ENCODE measurements at regions not wholly inside any gene's neighbourhood (a gene's known extent, or its start where the extent isn't known, plus 50 kb on each side); places are given as distances from the start of the nearest gene placed in this dataset.

GRCh38 chr10:3484306-3485056, 300.5 kb downstream of the KLF6 start:
- peak; percentile 54 to 63 for DNase-seq (ENCODE audit: low read depth in 2 of 2)

- peak; percentile 81 to 85 for DNase-seq (ENCODE audit: low read depth in 2 of 2)
Observed at GRCh38 chr10:3482200-3482993, 302.6 kb downstream of the KLF6 start.

GRCh38 chr10:3481496-3481895, 303.5 kb downstream of the KLF6 start:
- no peak for DNase-seq (ENCODE audit: low read depth in 2 of 2)

- DNase-seq (ENCODE audit: low read depth in 2 of 2) = no peak
Observed at GRCh38 chr10:3480990-3481315, 304.1 kb downstream of the KLF6 start.

GRCh38 chr10:3480281-3480989, 304.6 kb downstream of the KLF6 start:
- no peak for DNase-seq (ENCODE audit: low read depth in 2 of 2)

GRCh38 chr10:3478632-3479240, 306.2 kb upstream of the PITRM1 start:
- DNase-seq (ENCODE audit: low read depth in 2 of 2) = no peak

- no peak for DNase-seq (ENCODE audit: low read depth in 2 of 2)
Observed at GRCh38 chr10:3478153-3478552, 305.6 kb upstream of the PITRM1 start.

- peak in 1 of 2 experiments; percentile 41 for DNase-seq (ENCODE audit: low read depth in 2 of 2)
Observed at GRCh38 chr10:3477683-3478082, 305.1 kb upstream of the PITRM1 start.

GRCh38 chr10:3476640-3477448, 304.3 kb upstream of the PITRM1 start:
- DNase-seq (ENCODE audit: low read depth in 2 of 2) = no peak

- peak; percentile 69 to 74 for DNase-seq (ENCODE audit: low read depth in 2 of 2)
Observed at GRCh38 chr10:3476186-3476585, 303.6 kb upstream of the PITRM1 start.

- no peak for DNase-seq (ENCODE audit: low read depth in 2 of 2)
Observed at GRCh38 chr10:3475367-3475766, 302.8 kb upstream of the PITRM1 start.

- DNase-seq (ENCODE audit: low read depth in 2 of 2) = no peak
Observed at GRCh38 chr10:3474266-3474665, 301.7 kb upstream of the PITRM1 start.

GRCh38 chr10:3473271-3473670, 300.7 kb upstream of the PITRM1 start:
- no peak for DNase-seq (ENCODE audit: low read depth in 2 of 2)

- DNase-seq (ENCODE audit: low read depth in 2 of 2) = peak; percentile 68 to 73
Observed at GRCh38 chr10:3472287-3473051, 299.9 kb upstream of the PITRM1 start.

GRCh38 chr10:3471927-3472286, 299.3 kb upstream of the PITRM1 start:
- DNase-seq (ENCODE audit: low read depth in 2 of 2) = no peak

- no peak for DNase-seq (ENCODE audit: low read depth in 2 of 2)
Observed at GRCh38 chr10:3471472-3471871, 298.9 kb upstream of the PITRM1 start.

- DNase-seq (ENCODE audit: low read depth in 2 of 2) = no peak
Observed at GRCh38 chr10:3470191-3470590, 297.6 kb upstream of the PITRM1 start.

- no peak for DNase-seq (ENCODE audit: low read depth in 2 of 2)
Observed at GRCh38 chr10:3469639-3470020, 297.0 kb upstream of the PITRM1 start.

- peak; percentile 94 to 95 for DNase-seq (ENCODE audit: low read depth in 2 of 2)
Observed at GRCh38 chr10:3468919-3469638, 296.5 kb upstream of the PITRM1 start.
